H1 (cell line): ENCODE measurements at regions not wholly inside any gene's neighbourhood (a gene's known extent, or its start where the extent isn't known, plus 50 kb on each side); places are given as distances from the start of the nearest gene placed in this dataset.

Experiments used
- CTCF ChIA-PET: fragments of 300-600 bp; sonication (Branson Sonifier 250); formaldehyde crosslinking; loops from one replicate; lab custom pipeline; 2021; ENCODE audit not compliant: partially characterized antibody; lab: Charles Lee
- POLR2A ChIA-PET: fragments of 300-600 bp; sonication (Branson Sonifier 250); formaldehyde crosslinking; loops from one replicate; lab custom pipeline; 2021; ENCODE audit warnings: inconsistent platforms; ENCODE audit not compliant: partially characterized antibody; lab: Charles Lee
- DNase-seq, 2 experiments: peaks; one replicate each; pipeline versions ENCODE4 v3.0.0 to v3.0.0-alpha.2; 2010 to 2022; ENCODE audit warnings: low spot score in 2 of 2, low read depth in 1 of 2, mixed read lengths in 1 of 2
- FAIRE-seq: peaks from 2 replicates; lab custom pipeline; 2011; peaks lifted over from hg19 to GRCh38; lab: Jason Lieb, UNC
- H2AFZ ChIP-seq: 2 replicates; pipeline ENCODE4 v1.8.1; 2012; ENCODE audit warnings: low read length, inconsistent platforms
- H2AK5ac ChIP-seq: 2 replicates; pipeline ENCODE4 v1.6.1; 2013; ENCODE audit warnings: low read depth, low read length
- H2BK120ac ChIP-seq: replicated peaks from 2 replicates; pipeline ENCODE3; 2013; ENCODE audit warnings: low read depth, low read length, inconsistent platforms
- H2BK12ac ChIP-seq: 2 replicates; pipeline ENCODE4 v1.6.1; 2013; ENCODE audit warnings: low read depth, low read length
- H2BK15ac ChIP-seq: 2 replicates; pipeline ENCODE4 v1.6.1; 2013; ENCODE audit warnings: low read length
- H2BK20ac ChIP-seq: 2 replicates; pipeline ENCODE4 v1.6.1; 2013; ENCODE audit warnings: low read length
- H2BK5ac ChIP-seq: 2 replicates; pipeline ENCODE4 v1.6.1; 2013; ENCODE audit warnings: low read depth, low read length
- H3K14ac ChIP-seq: 2 replicates; pipeline ENCODE4 v1.6.1; 2013; ENCODE audit warnings: inconsistent platforms; ENCODE audit not compliant: insufficient read length
- H3K18ac ChIP-seq: 2 replicates; pipeline ENCODE4 v1.6.1; 2013; ENCODE audit warnings: low read length; ENCODE audit errors: extremely low read depth
- H3K23ac ChIP-seq: 2 replicates; pipeline ENCODE4 v1.6.1; 2013; ENCODE audit warnings: inconsistent platforms; ENCODE audit not compliant: insufficient read length
- H3K23me2 ChIP-seq: 2 replicates; pipeline ENCODE4 v1.6.1; 2013; ENCODE audit warnings: low read depth, low read length
- H3K27ac ChIP-seq: 2 replicates; pipeline ENCODE4 v1.6.1; 2011; ENCODE audit warnings: low read depth, low read length, inconsistent platforms
- H3K27me3 ChIP-seq, 4 experiments: replicated peaks in 1 of 4; 1 replicate in 1 of 4; 2 replicates in 3 of 4; pipeline versions ENCODE4 v1.6.1 to v1.8.1; 2011 to 2013; ENCODE audit warnings: low read length in 3 of 4, mild to moderate bottlenecking in 3 of 4, inconsistent platforms in 2 of 4, mixed read lengths in 2 of 4, moderate library complexity in 1 of 4; ENCODE audit not compliant: control insufficient read depth in 3 of 4, insufficient read depth in 3 of 4; ENCODE audit errors: extremely low read depth in 1 of 4
- H3K36me3 ChIP-seq, 4 experiments: 2 replicates each; pipeline versions ENCODE4 v1.6.1 to v1.8.1; 2011 to 2013; ENCODE audit warnings: mild to moderate bottlenecking in 4 of 4, low read length in 3 of 4, moderate library complexity in 2 of 4, control low read depth in 1 of 4, inconsistent platforms in 1 of 4; ENCODE audit not compliant: insufficient read depth in 4 of 4, control insufficient read depth in 2 of 4
- H3K4ac ChIP-seq: replicated peaks from 2 replicates; pipeline ENCODE3; 2013; ENCODE audit warnings: low read length, low read depth, mixed read lengths, inconsistent platforms; ENCODE audit not compliant: insufficient read length
- H3K4me1 ChIP-seq, 4 experiments: replicated peaks in 1 of 4; 1 replicate in 1 of 4; 2 replicates in 3 of 4; pipeline versions ENCODE4 v1.6.1 to v1.8.1; 2011 to 2013; ENCODE audit warnings: low read length in 3 of 4, inconsistent platforms in 2 of 4, mixed read lengths in 1 of 4; ENCODE audit not compliant: insufficient read depth in 4 of 4, control insufficient read depth in 3 of 4
- H3K4me2 ChIP-seq, 2 experiments: 2 replicates each; pipeline versions ENCODE4 v1.6.1 to v1.8.1; 2011 to 2013; ENCODE audit warnings: low read depth in 2 of 2, low read length in 2 of 2, control low read depth in 1 of 2, inconsistent platforms in 1 of 2, mild to moderate bottlenecking in 1 of 2; ENCODE audit not compliant: insufficient read depth in 1 of 2
- H3K4me3 ChIP-seq, 4 experiments: fragments of 200-600, 300-600 bp in 1 of 4; sonication (generic), shearing (Covaris generic), sonication (Bioruptor Twin) in 1 of 4; 2 replicates each; pipeline versions ENCODE4 v1.5.1 to v1.8.1; 2011 to 2016; ENCODE audit warnings: low read length in 4 of 4, low read depth in 3 of 4, control low read depth in 2 of 4, inconsistent platforms in 2 of 4, mild to moderate bottlenecking in 2 of 4, mixed read lengths in 1 of 4, moderate library complexity in 1 of 4; ENCODE audit not compliant: insufficient read depth in 2 of 4; ENCODE audit errors: extremely low read depth in 1 of 4
- H3K56ac ChIP-seq: replicated peaks from 2 replicates; pipeline ENCODE3; 2013; ENCODE audit warnings: low read depth, mild to moderate bottlenecking, mixed read lengths, low read length, inconsistent platforms; ENCODE audit not compliant: insufficient read length
- H3K79me1 ChIP-seq: 2 replicates; pipeline ENCODE4 v1.6.1; 2013; ENCODE audit warnings: low read depth, low read length, control low read depth
- H3K79me2 ChIP-seq, 2 experiments: 2 replicates each; pipeline versions ENCODE4 v1.6.1 to v1.8.1; 2012 to 2013; ENCODE audit warnings: low read length in 2 of 2, mild to moderate bottlenecking in 2 of 2, inconsistent platforms in 1 of 2; ENCODE audit not compliant: insufficient read depth in 2 of 2, control insufficient read depth in 1 of 2
- H3K9ac ChIP-seq, 4 experiments: replicated peaks in 1 of 4; 1 replicate in 1 of 4; 2 replicates in 3 of 4; pipeline versions ENCODE4 v1.6.1 to v1.8.1; 2011 to 2013; ENCODE audit warnings: low read depth in 3 of 4, low read length in 3 of 4, control low read depth in 2 of 4, mild to moderate bottlenecking in 2 of 4, moderate library complexity in 2 of 4, inconsistent platforms in 1 of 4; ENCODE audit errors: extremely low read depth in 1 of 4
- H3K9me3 ChIP-seq, 2 experiments: 2 replicates each; pipeline versions ENCODE4 v1.6.1 to v1.8.1; 2012 to 2013; ENCODE audit warnings: mild to moderate bottlenecking in 2 of 2, moderate library complexity in 2 of 2, control low read depth in 1 of 2, inconsistent platforms in 1 of 2, low read depth in 1 of 2, low read length in 1 of 2, mixed read lengths in 1 of 2; ENCODE audit not compliant: insufficient read depth in 2 of 2
- H4K20me1 ChIP-seq, 2 experiments: replicated peaks in 1 of 2; 2 replicates each; pipeline versions ENCODE3 to v1.8.1; 2011 to 2013; ENCODE audit warnings: inconsistent platforms in 2 of 2, low read length in 2 of 2, mild to moderate bottlenecking in 1 of 2; ENCODE audit not compliant: insufficient read depth in 2 of 2, control insufficient read depth in 1 of 2
- H4K5ac ChIP-seq: 2 replicates; pipeline ENCODE4 v1.6.1; 2013; ENCODE audit warnings: low read length, low read depth, mixed read lengths, inconsistent platforms; ENCODE audit not compliant: insufficient read length
- H4K8ac ChIP-seq: 2 replicates; pipeline ENCODE4 v1.8.0; 2013; ENCODE audit warnings: mild to moderate bottlenecking, moderate library complexity, low read length, inconsistent platforms; ENCODE audit not compliant: insufficient read depth; ENCODE audit errors: extremely low read depth
- H4K91ac ChIP-seq: replicated peaks from 2 replicates; pipeline ENCODE3; 2013; ENCODE audit warnings: low read length, mixed read lengths, inconsistent platforms; ENCODE audit not compliant: insufficient read length
- ATF2 ChIP-seq: IDR thresholded peaks from 2 replicates; pipeline ENCODE4 v1.6.1; 2012; ENCODE audit warnings: low read length, inconsistent platforms
- EGR1 ChIP-seq: IDR thresholded peaks from 2 replicates; pipeline ENCODE4 v1.6.1; 2011; ENCODE audit warnings: low read depth, low read length, borderline replicate concordance
- EZH2 ChIP-seq: fragments of 200-600 bp; sonication (generic); IDR thresholded peaks from 2 replicates; pipeline ENCODE4 v1.7.1; 2012; ENCODE audit warnings: low read depth, mild to moderate bottlenecking, moderate library complexity, low read length, inconsistent platforms; ENCODE audit not compliant: severe bottlenecking
- FOSL1 ChIP-seq: IDR thresholded peaks from 2 replicates; pipeline ENCODE4 v1.6.1; 2011; ENCODE audit warnings: mild to moderate bottlenecking, low read depth, low read length, moderate library complexity; ENCODE audit not compliant: insufficient read depth
- JUN ChIP-seq: IDR thresholded peaks from 2 replicates; pipeline ENCODE4 v1.6.1; 2011; ENCODE audit warnings: low read depth, mild to moderate bottlenecking, improper control_type of control experiment, low read length
- JUND ChIP-seq: IDR thresholded peaks from 2 replicates; pipeline ENCODE4 v1.6.1; 2011; ENCODE audit warnings: mild to moderate bottlenecking, improper control_type of control experiment, low read length
- NANOG ChIP-seq: IDR thresholded peaks from 2 replicates; pipeline ENCODE4 v1.6.1; 2011; ENCODE audit warnings: low read length, low read depth, mild to moderate bottlenecking, inconsistent platforms; ENCODE audit not compliant: insufficient read depth, poor library complexity, severe bottlenecking
- POLR2A ChIP-seq, 2 experiments: IDR thresholded peaks; 1 replicate in 1 of 2; 2 replicates in 1 of 2; pipeline ENCODE4 v1.6.1; 2011; ENCODE audit warnings: low read depth in 2 of 2, low read length in 2 of 2, mild to moderate bottlenecking in 2 of 2; ENCODE audit errors: control extremely low read depth in 1 of 2
- POU5F1 ChIP-seq: IDR thresholded peaks from 2 replicates; pipeline ENCODE4 v1.6.1; 2011; ENCODE audit warnings: low read depth, mild to moderate bottlenecking, low read length, moderate library complexity
- RBBP5 ChIP-seq: IDR thresholded peaks from 2 replicates; pipeline ENCODE4 v1.7.1; 2012; ENCODE audit warnings: low read depth, mild to moderate bottlenecking, inconsistent platforms, low read length, moderate library complexity, borderline replicate concordance
- SIN3A ChIP-seq, 2 experiments: IDR thresholded peaks in 1 of 2; conservative IDR thresholded peaks in 1 of 2; 2 replicates each; pipeline ENCODE4 v1.6.1; 2011 to 2012; ENCODE audit warnings: low read length in 2 of 2, improper control_type of control experiment in 1 of 2, low read depth in 1 of 2, mild to moderate bottlenecking in 1 of 2
- SIX5 ChIP-seq: IDR thresholded peaks from 2 replicates; pipeline ENCODE4 v1.6.1; 2011; ENCODE audit warnings: mild to moderate bottlenecking, low read depth, low read length
- SP2 ChIP-seq: IDR thresholded peaks from 2 replicates; pipeline ENCODE4 v1.6.1; 2012; ENCODE audit warnings: mild to moderate bottlenecking, low read length, inconsistent platforms
- SUZ12 ChIP-seq: fragments of 200-600 bp; sonication (generic); IDR thresholded peaks from 2 replicates; pipeline ENCODE4 v1.6.1; 2012; ENCODE audit warnings: mild to moderate bottlenecking, inconsistent platforms, low read length, moderate library complexity, mixed read lengths
- WGBS, 2 experiments: shearing (Covaris generic) in 1 of 2; methylation state at CpG; one replicate each; pipeline versions ENCODE4 v1.1.6 to v1.1.7; 2013 to 2015; ENCODE audit warnings: low lambda C conversion rate in 2 of 2, mixed read lengths in 2 of 2, inconsistent platforms in 1 of 2, low coverage in 1 of 2, missing lambda C conversion rate in 1 of 2; ENCODE audit not compliant: insufficient replicate concordance in 2 of 2, insufficient coverage in 1 of 2, insufficient read length in 1 of 2; ENCODE audit errors: extremely low coverage in 1 of 2, missing lambda C conversion rate in 1 of 2; 5-methylcytosine and 5-hydroxymethylcytosine counted together

GRCh38 chr3:162138509-162138908 lies 641.9 kb downstream of the OTOL1 start:
- Histone ChIP-seq H3K23me2 (no peaks in the 10 kb centered on the region), H2BK5ac (no peak overlapping the region), H3K23ac (no peak overlapping the region), H3K4me2 (no peak overlapping the region), H2AK5ac (no peak overlapping the region), H4K91ac (no peak overlapping the region), H3K79me1 (no peaks in the 10 kb centered on the region), H3K9me3 (no peaks in the 10 kb centered on the region), H3K18ac (no peak overlapping the region), H3K4me3 (no peak overlapping the region), H2BK12ac (no peak overlapping the region), H3K27me3 (no peaks in the 10 kb centered on the region), H2BK20ac (no peak overlapping the region), H3K9ac (no peak overlapping the region), H4K20me1 (no peaks in the 10 kb centered on the region), H4K8ac (no peak overlapping the region), H3K27ac (no peak overlapping the region), H3K79me2 (no peaks in the 10 kb centered on the region), H2BK120ac (no peak overlapping the region), H3K56ac (no peak overlapping the region), H2BK15ac (no peak overlapping the region), H3K36me3 (no peaks in the 10 kb centered on the region), H3K14ac (no peak overlapping the region), H3K4me1 (no peaks in the 10 kb centered on the region), H2AFZ (no peak overlapping the region), H3K4ac (no peak overlapping the region), H4K5ac (no peak overlapping the region)
- no peak for DNase-seq
- FAIRE-seq = no peak
- CTCF ChIA-PET = interaction anchor here (0.9 kb wide), 1 partner anchor 90 kb away, joined by 3 read pairs; no protein-coding TSS in a partner anchor
- POLR2A ChIA-PET = no interaction called here
- 90% methylated on average over 4 of the region's 4 CpGs; no CpG with 5 or more reads in 1 of the 2 experiments for WGBS, 2 experiments
- TF ChIP-seq NANOG (no peak), EZH2 (no peak), ATF2 (no peak), FOSL1 (no peak), JUN (no peak), RBBP5 (no peak), JUND (no peak), SUZ12 (no peak), SIN3A (conservative IDR thresholded peaks at IDR 0.05 in 1 of 2, IDR thresholded peaks at IDR 0.05 in 1 of 2; ENCODE audit: low read depth in 1 of 2, low read length in 2 of 2) (no peak), EGR1 (no peak), POU5F1 (no peak), POLR2A (IDR thresholded peaks at IDR 0.05; ENCODE audit: control extremely low read depth in 1 of 2, low read depth in 2 of 2, low read length in 2 of 2) (no peak), SIX5 (no peak), SP2 (no peak)
